Activated naive CD8-positive, alpha-beta T cell treated with anti-CD3 and anti-CD28 coated beads, Interleukin-2, amount 10 ng/mL, durations not matched to agents 7 days and 5 days (primary cell): ENCODE measurements at regions not wholly inside any gene's neighbourhood (a gene's known extent, or its start where the extent isn't known, plus 50 kb on each side); places are given as distances from the start of the nearest gene placed in this dataset.

Source experiments
- ATAC-seq: fragments of 150-1000 bp; cut with Tn5 transposase; one replicate; pipeline ENCODE4 v1.10.0; 2021; ENCODE audit warnings: low read depth, moderate library complexity
- POLR2A ChIA-PET: fragments of 350-600 bp; sonication (Branson Sonifier 250); formaldehyde crosslinking; loops from one replicate; lab custom pipeline; 2021; ENCODE audit warnings: antibody characterized with exemption; lab: Charles Lee
- DNase-seq: peaks from one replicate; pipeline ENCODE4 v3.0.0; 2021
- H3K27ac Mint-ChIP-seq: one replicate; pipeline ENCODE4 v1.8.0; 2022; ENCODE audit warnings: mild to moderate bottlenecking, mixed read lengths
- H3K27me3 Mint-ChIP-seq: one replicate; pipeline ENCODE4 v1.8.0; 2022; ENCODE audit warnings: mild to moderate bottlenecking, moderate library complexity, mixed read lengths
- H3K36me3 Mint-ChIP-seq: one replicate; pipeline ENCODE4 v1.8.0; 2021; ENCODE audit warnings: mild to moderate bottlenecking, mixed read lengths
- H3K4me1 Mint-ChIP-seq: one replicate; pipeline ENCODE4 v1.8.0; 2021; ENCODE audit warnings: mixed read lengths
- H3K4me3 Mint-ChIP-seq: one replicate; pipeline ENCODE4 v1.8.0; 2022; ENCODE audit warnings: mild to moderate bottlenecking, moderate library complexity, mixed read lengths
- H3K9me3 Mint-ChIP-seq: one replicate; pipeline ENCODE4 v1.8.0; 2021; ENCODE audit warnings: mixed read lengths

DNA sequence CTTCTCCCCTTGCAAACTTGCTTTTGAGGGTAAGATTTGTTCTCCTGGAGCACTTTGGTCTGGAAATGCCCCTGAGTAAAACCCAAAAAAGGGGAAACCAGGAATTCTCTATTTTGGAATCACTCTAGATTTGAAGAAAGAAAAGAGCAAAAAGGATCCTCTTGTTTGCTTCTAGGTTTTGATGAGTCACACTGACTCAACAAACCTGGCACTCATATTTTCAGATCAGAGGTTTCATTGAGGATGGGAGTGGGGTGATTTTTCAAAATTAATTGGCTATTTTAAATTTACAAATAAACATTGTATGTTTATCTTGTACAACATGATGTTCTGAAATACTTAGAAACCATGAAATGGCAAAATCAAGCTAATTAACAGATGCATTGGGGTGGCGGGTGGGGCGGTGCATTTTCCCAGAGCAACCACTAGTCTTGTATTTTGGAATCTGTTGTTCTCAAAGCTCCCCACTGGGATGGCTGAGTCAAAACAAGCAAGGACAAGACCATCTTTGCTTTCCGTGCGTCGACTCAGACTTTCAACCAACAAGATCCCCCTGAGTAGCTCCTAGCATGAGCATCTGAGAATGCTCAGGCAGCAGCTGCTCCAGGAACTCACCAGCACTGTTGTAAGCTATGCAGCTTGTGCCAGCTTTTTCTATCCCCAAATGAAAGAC is 451.4 kb downstream of the WDR72 start:
- Mint-ChIP-seq H3K4me3 (no peak overlapping the region), H3K9me3 (no peaks in the 10 kb centered on the region), H3K36me3 (no peaks in the 10 kb centered on the region), H3K4me1 (no peaks in the 10 kb centered on the region), H3K27me3 (no peaks in the 10 kb centered on the region), H3K27ac (no peak overlapping the region)
- DNase-seq (no peak), ATAC-seq (no peak)
- POLR2A ChIA-PET: no interaction called here

DNA sequence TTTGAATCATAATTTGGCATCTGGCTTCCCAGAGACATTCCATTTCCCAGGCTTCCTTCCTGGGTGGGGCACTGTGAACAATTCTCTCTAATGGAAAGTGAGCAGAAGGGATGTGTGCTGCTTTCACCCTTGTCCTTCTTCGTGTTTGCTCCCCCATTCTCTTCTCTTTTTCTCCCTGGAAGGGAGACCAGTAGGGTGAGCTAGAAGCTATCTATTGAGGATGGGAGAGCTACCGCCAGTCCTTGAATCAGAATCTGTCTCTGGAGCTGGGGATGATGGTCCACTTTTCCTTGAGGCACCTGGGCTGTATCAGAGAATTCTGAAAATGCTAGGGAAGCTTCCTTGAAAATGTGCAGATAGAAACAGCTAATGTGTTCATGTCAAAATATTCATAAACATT is 453.9 kb downstream of the WDR72 start:
- no peak for DNase-seq
- Mint-ChIP-seq H3K27me3 (no peaks in the 10 kb centered on the region), H3K36me3 (no peaks in the 10 kb centered on the region), H3K27ac (no peak overlapping the region), H3K4me3 (no peak overlapping the region), H3K4me1 (no peaks in the 10 kb centered on the region), H3K9me3 (no peaks in the 10 kb centered on the region)
- ATAC-seq: no peak
- POLR2A ChIA-PET: no interaction called here

DNA sequence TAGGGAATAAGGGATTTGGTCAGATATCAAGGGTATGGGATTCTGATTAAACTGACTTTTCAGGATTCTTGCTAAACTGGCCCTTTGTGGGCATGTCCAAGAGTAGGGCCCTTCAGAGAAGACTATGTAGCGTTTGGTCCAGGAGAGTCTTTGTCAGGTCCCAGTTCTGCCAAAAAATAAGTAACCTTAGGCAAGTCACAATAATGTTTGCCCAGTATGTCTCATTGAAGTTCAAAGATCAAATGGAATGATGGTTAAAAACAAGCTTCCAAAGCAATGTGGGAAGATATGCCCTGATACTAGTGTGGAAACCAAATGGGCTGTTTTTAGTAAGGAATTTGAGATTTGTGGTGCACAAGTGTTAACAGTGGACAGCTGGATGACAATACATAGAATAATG is 454.4 kb downstream of the WDR72 start:
- H3K4me1 Mint-ChIP-seq: no peaks in the 10 kb centered on the region
- no peak overlapping the region for H3K27ac Mint-ChIP-seq
- no peak overlapping the region for H3K4me3 Mint-ChIP-seq
- H3K36me3 Mint-ChIP-seq: no peaks in the 10 kb centered on the region
- no peaks in the 10 kb centered on the region for H3K27me3 Mint-ChIP-seq
- ATAC-seq (no peak), DNase-seq (no peak)
- no peaks in the 10 kb centered on the region for H3K9me3 Mint-ChIP-seq
- POLR2A ChIA-PET: no interaction called here

DNA sequence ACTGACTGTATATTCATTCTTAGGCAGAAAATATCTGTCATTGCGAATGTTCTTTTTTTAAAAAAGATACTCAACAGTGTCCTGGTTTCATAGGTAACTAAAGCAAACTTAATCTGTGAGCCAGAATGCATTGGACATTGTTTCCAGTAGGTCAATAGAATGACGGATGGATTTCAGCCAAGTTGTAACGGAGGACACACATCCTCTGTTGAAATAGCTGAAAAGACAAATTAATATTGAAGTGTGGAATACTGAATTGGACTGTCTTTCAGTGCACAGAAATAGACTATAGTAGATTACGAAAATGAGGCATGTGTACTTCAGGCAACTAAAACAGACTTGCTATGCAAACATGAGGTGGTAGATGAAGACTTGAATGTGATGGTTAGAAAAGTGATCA is 461.6 kb downstream of the WDR72 start:
- no peaks in the 10 kb centered on the region for H3K36me3 Mint-ChIP-seq
- no peaks in the 10 kb centered on the region for H3K27me3 Mint-ChIP-seq
- H3K27ac Mint-ChIP-seq: no peak overlapping the region
- POLR2A ChIA-PET: no interaction called here
- no peak overlapping the region for H3K4me3 Mint-ChIP-seq
- no peak for DNase-seq
- no peaks in the 10 kb centered on the region for H3K4me1 Mint-ChIP-seq
- ATAC-seq: no peak
- no peaks in the 10 kb centered on the region for H3K9me3 Mint-ChIP-seq

DNA sequence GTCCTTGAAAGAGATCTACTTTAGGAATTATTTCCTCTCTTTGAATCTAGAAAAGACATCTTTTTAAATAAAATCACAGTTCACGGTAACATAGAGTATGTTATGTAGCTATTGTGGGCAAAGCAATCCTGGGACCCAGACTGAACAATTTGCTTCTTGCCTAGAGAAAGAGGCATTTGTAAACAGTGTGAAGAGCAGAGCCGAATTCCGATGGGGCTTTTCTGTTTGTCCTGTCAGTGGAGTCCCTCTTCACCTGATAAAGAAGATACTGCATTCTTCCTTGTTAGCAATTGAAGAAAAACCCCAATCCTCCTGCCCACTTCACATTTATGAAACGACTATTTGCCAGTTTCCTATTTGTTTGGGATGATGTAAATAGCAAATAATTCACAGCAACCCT is 462.9 kb downstream of the WDR72 start:
- Mint-ChIP-seq H3K4me3 (no peak overlapping the region), H3K4me1 (no peaks in the 10 kb centered on the region), H3K9me3 (no peaks in the 10 kb centered on the region), H3K27me3 (no peaks in the 10 kb centered on the region), H3K36me3 (no peaks in the 10 kb centered on the region), H3K27ac (no peak overlapping the region)
- ATAC-seq: no peak
- POLR2A ChIA-PET: no interaction called here
- no peak for DNase-seq

DNA sequence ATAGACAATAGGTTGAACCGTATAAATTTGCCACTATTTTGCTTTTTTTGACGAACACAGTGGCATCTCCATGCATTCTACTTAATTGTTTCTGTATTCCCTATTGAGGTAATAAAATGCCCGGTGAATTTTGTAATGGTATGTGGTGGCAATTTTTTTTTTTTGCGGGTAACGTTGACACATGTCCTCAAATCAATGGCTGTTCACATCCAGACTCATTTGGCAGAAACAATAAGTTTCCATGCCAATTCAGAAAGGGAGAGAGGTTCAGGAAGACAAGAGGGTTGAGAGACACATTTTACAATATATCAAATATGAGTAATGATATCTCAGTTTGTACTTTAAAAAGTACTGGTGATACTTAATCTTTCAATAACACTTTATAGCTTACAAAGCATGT is 463.9 kb downstream of the WDR72 start:
- Mint-ChIP-seq H3K27me3 (no peaks in the 10 kb centered on the region), H3K4me1 (no peaks in the 10 kb centered on the region), H3K27ac (no peak overlapping the region), H3K4me3 (no peak overlapping the region), H3K9me3 (no peaks in the 10 kb centered on the region), H3K36me3 (no peaks in the 10 kb centered on the region)
- ATAC-seq (no peak), DNase-seq (no peak)
- POLR2A ChIA-PET: no interaction called here

DNA sequence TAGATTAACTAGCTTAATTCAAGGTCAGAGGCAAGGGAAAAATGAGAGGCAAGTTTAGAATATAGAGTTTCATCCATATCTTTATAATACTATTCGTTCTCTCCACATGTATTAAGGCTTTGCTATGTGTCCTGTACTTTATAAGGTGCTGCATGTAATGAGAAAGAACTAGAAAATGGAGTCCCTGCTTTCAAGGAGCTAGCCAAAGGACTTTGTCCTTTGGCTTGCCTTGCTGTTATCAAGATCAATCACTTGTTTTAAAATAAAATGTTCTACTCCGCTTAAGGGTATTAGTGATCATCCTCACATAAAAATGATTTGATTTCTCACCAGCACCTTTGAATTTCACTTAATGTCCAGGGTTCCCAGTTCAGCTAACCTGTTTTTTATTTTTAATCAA is 470.9 kb downstream of the WDR72 start:
- H3K4me1 Mint-ChIP-seq: no peaks in the 10 kb centered on the region
- DNase-seq (no peak), ATAC-seq (no peak)
- no peak overlapping the region for H3K27ac Mint-ChIP-seq
- POLR2A ChIA-PET: no interaction called here
- no peaks in the 10 kb centered on the region for H3K9me3 Mint-ChIP-seq
- H3K36me3 Mint-ChIP-seq: no peaks in the 10 kb centered on the region
- H3K4me3 Mint-ChIP-seq: no peak overlapping the region
- no peaks in the 10 kb centered on the region for H3K27me3 Mint-ChIP-seq

DNA sequence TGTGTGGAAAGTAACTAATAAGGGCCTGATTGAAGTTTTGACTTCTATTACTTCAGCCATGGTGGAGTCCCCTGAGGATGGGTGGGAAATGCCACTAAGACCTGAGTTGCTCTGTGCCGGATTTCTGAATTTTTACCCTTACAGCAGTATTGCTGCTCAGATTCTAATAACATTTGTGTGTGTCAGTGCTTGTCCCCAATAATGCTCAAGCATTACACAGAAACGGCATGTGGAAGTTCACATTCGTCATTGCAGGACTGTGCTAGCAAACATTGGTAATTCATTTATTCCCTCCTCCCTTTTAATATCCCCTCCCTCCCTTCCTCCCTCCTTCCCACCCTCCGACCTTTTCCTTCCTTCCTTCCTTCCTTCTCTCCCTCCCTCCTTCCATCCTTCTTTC is 484.5 kb upstream of the ONECUT1 start:
- H3K9me3 Mint-ChIP-seq: no peaks in the 10 kb centered on the region

DNA sequence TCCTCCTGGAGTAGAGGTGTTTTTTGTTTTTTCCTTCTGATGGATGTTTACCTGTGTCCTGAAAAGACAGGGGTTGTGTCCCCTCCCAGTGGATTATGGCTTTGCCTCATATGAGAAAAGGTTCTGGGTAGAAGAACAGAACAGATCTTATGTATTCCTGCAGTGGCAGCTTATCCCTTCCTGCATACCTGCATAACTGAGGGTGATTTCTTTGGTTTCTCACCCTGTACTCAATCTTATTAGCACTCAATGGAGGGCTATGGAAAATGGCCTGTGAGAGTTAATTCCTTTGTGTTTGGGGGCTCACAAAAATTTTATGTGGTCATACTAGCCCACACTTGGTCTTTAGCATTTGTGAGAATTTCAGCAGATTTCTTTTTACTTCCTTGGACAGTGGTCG is 482.0 kb upstream of the ONECUT1 start:
- Mint-ChIP-seq H3K4me1 (no peaks in the 10 kb centered on the region), H3K27ac (no peak overlapping the region), H3K4me3 (no peak overlapping the region), H3K36me3 (no peaks in the 10 kb centered on the region), H3K27me3 (peaks cover under 1% of the 10 kb centered on the region), H3K9me3 (no peaks in the 10 kb centered on the region)
- ATAC-seq: no peak
- DNase-seq: no peak
- POLR2A ChIA-PET: no interaction called here

More for the DNA sequence above, 484.5 kb upstream of the ONECUT1 start:
- Mint-ChIP-seq H3K4me1 (no peaks in the 10 kb centered on the region), H3K36me3 (no peaks in the 10 kb centered on the region), H3K27me3 (peaks cover 2% of the 10 kb centered on the region), H3K27ac (no peak overlapping the region), H3K4me3 (no peak overlapping the region)
- ATAC-seq (no peak), DNase-seq (no peak)
- POLR2A ChIA-PET: interaction anchor here (0.7 kb wide), 1 partner anchor 322 kb away, joined by 7 read pairs; no protein-coding TSS in a partner anchor

DNA sequence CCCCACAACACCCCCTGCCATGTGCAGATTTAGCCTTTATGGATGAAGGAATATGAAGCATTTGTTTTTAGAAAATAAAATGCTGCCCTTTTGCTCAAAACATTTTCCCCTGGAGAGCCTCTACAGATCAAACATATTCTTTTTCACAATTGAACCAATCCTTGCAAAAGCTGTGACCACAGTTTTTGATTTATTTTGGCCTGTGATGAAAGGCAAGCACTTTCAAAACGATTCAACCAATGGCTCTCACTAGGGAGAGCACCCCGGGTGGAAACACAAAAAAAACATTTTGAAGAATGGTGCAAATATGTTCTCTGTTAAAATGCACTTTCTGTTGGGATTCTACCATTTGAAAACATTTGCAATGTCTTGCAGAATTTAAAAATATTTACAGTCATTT is 476.0 kb upstream of the ONECUT1 start:
- Mint-ChIP-seq H3K4me3 (no peak overlapping the region), H3K36me3 (no peaks in the 10 kb centered on the region), H3K27ac (no peak overlapping the region), H3K4me1 (no peaks in the 10 kb centered on the region), H3K27me3 (no peaks in the 10 kb centered on the region), H3K9me3 (no peaks in the 10 kb centered on the region)
- DNase-seq (no peak), ATAC-seq (no peak)
- POLR2A ChIA-PET: no interaction called here

DNA sequence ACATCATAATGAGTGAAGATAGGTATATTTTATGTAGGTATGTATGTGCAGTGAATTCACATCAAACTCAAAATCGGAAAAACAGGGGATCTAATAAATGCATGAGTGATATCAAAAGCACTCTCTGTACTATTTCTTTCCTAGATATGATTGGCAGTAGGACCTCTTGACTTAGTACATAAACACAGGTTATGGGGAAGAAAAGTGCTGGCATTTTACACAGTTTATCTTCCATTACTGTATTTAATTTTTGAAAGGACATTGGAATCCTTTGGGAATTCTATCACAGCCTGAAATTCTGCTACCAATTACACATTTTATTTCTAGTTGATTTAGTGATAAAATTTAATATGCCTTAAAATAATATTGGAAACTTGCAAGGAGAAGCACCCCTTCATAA is 470.5 kb upstream of the ONECUT1 start:
- H3K4me3 Mint-ChIP-seq: no peak overlapping the region
- ATAC-seq (no peak), DNase-seq (no peak)
- POLR2A ChIA-PET: no interaction called here
- H3K27ac Mint-ChIP-seq: no peak overlapping the region
- H3K27me3 Mint-ChIP-seq: no peaks in the 10 kb centered on the region
- H3K36me3 Mint-ChIP-seq: no peaks in the 10 kb centered on the region
- H3K9me3 Mint-ChIP-seq: no peaks in the 10 kb centered on the region
- H3K4me1 Mint-ChIP-seq: no peaks in the 10 kb centered on the region

DNA sequence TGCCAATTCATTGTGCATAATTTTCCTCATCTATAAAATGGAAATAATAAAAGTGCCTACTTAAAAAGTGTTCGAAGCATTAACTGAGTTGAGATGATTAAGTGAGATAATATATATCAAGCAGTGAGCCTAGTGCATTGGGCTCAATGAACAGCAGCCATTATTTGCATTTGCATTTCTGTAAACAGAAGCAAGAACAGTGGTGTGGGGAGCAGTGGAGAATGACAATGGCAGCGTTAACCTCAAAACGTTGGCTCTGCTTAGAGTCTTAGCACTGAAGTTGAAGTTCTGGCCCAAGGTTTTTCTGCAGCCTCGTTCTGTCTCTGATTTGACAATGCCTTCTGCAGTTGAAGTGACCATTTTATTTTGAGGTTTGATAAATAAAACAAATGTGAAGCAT is 466.3 kb upstream of the ONECUT1 start:
- no peaks in the 10 kb centered on the region for H3K27me3 Mint-ChIP-seq
- ATAC-seq: no peak
- POLR2A ChIA-PET: no interaction called here

DNA sequence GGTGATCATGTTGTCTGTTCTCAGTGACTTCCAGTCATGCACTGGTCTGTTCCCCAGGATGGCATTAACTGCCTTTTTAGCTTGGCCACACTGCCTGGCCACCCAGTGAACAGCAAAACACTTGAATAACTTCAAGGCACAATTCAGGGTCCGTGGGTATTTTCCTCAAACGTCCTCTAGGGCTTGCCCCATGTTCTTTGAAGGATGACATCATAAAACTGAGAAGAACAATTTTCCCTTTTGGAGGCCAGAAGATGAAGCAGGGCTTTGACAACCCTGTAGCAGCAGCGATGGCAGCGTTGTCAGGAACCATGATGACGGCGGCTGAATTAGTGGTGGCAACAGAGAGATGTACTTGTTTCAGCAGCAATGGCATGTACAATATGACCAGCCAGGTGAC is 465.9 kb upstream of the ONECUT1 start:
- Mint-ChIP-seq H3K4me1 (no peaks in the 10 kb centered on the region), H3K27ac (no peak overlapping the region), H3K27me3 (no peaks in the 10 kb centered on the region), H3K9me3 (no peaks in the 10 kb centered on the region), H3K36me3 (no peaks in the 10 kb centered on the region), H3K4me3 (no peak overlapping the region)
- POLR2A ChIA-PET: no interaction called here
- DNase-seq (no peak), ATAC-seq (no peak)

More for the DNA sequence above, 466.3 kb upstream of the ONECUT1 start:
- Mint-ChIP-seq H3K9me3 (no peaks in the 10 kb centered on the region), H3K27ac (no peak overlapping the region), H3K4me3 (no peak overlapping the region), H3K36me3 (no peaks in the 10 kb centered on the region), H3K4me1 (no peaks in the 10 kb centered on the region)
- DNase-seq: no peak

DNA sequence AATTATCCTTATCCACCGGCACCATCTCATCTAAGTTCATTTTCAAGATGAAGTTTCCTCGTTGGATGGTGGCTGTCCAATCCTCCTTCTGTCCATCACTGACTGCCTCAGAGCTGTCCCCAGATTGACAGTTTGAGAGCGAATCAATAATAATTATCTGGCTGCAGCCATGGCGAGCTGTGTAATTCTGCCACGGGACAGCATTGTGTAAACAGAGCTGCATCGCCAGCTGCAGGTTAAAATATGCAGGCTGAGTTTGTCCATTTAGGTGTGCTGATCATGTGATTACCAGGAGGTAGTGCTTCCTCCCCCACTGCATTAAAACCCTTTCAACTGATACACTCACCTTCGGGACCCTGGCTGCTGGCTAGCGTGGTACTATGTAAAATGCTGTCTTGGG is 461.9 kb upstream of the ONECUT1 start:
- DNase-seq (no peak), ATAC-seq (no peak)
- no peaks in the 10 kb centered on the region for H3K27me3 Mint-ChIP-seq
- H3K4me3 Mint-ChIP-seq: no peak overlapping the region
- H3K4me1 Mint-ChIP-seq: no peaks in the 10 kb centered on the region
- no peak overlapping the region for H3K27ac Mint-ChIP-seq
- H3K9me3 Mint-ChIP-seq: no peaks in the 10 kb centered on the region
- POLR2A ChIA-PET: no interaction called here
- H3K36me3 Mint-ChIP-seq: no peaks in the 10 kb centered on the region

DNA sequence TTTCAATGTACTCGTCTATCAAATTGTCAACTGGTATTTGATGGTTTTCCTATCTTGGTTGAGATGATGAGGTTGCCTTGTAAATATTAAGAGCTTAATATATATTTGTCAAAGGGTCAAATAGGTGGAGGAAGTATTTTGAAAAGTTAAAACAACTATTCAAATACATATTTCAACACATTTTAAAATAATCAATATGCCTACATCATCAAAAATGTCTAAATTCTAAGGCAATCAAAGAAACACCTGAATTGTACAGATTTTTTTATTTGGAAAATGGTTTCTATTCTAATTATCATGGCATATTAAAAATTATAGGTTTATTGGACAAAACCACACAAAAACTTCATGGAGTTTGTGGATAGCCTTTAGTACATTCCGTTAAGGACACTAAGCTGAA is 461.4 kb upstream of the ONECUT1 start:
- H3K9me3 Mint-ChIP-seq: no peaks in the 10 kb centered on the region
- H3K27ac Mint-ChIP-seq: no peak overlapping the region
- DNase-seq (no peak), ATAC-seq (no peak)
- no peak overlapping the region for H3K4me3 Mint-ChIP-seq
- POLR2A ChIA-PET: no interaction called here
- no peaks in the 10 kb centered on the region for H3K36me3 Mint-ChIP-seq
- H3K27me3 Mint-ChIP-seq: no peaks in the 10 kb centered on the region
- no peaks in the 10 kb centered on the region for H3K4me1 Mint-ChIP-seq
